ENCODE measurements at regions not wholly inside any gene's neighbourhood (a gene's known extent, or its start where the extent isn't known, plus 50 kb on each side); places are given as distances from the start of the nearest gene placed in this dataset.
"Not testable (repeated sequence)": the region's sequence is repeated elsewhere in the genome, so short reads cannot be mapped to it uniquely, and the experiment has no call there.

GRCh38 chr16:60763869-60764268, 1272.4 kb downstream of the CDH8 start:
- no peak for DNase-seq

GRCh38 chr16:60755907-60756306, 1280.3 kb downstream of the CDH8 start:
- DNase-seq, result no peak

GRCh38 chr16:60748366-60748765, 1287.9 kb downstream of the CDH8 start:
- no peak for DNase-seq

- DNase-seq, result no peak
Observed at GRCh38 chr16:60744198-60744597, 1292.0 kb downstream of the CDH8 start.

GRCh38 chr16:60741810-60742209, 1294.4 kb downstream of the CDH8 start:
- no peak for DNase-seq

- no peak for DNase-seq
Observed at GRCh38 chr16:60739737-60740683, 1296.2 kb downstream of the CDH8 start.

- no peak for DNase-seq
Observed at GRCh38 chr16:60731329-60732050, 1304.7 kb downstream of the CDH8 start.

- no peak for DNase-seq
Observed at GRCh38 chr16:60729051-60729450, 1307.2 kb downstream of the CDH8 start.

- DNase-seq, result no peak
Observed at GRCh38 chr16:60727851-60728250, 1308.4 kb downstream of the CDH8 start.

GRCh38 chr16:60720060-60720459, 1316.2 kb downstream of the CDH8 start:
- DNase-seq, result no peak

- DNase-seq, result no peak
Observed at GRCh38 chr16:60717808-60718207, 1318.4 kb downstream of the CDH8 start.

- DNase-seq, result no peak
Observed at GRCh38 chr16:60712144-60712543, 1324.1 kb downstream of the CDH8 start.

GRCh38 chr16:60704726-60705125, 1331.5 kb downstream of the CDH8 start:
- no peak for DNase-seq

- DNase-seq, result no peak
Observed at GRCh38 chr16:60703096-60703495, 1333.1 kb downstream of the CDH8 start.

GRCh38 chr16:60686824-60687223, 1349.4 kb downstream of the CDH8 start:
- no peak for DNase-seq

- DNase-seq, result no peak
Observed at GRCh38 chr16:60684002-60684401, 1352.2 kb downstream of the CDH8 start.

- no peak for DNase-seq
Observed at GRCh38 chr16:60682219-60682618, 1354.0 kb downstream of the CDH8 start.

GRCh38 chr16:60681043-60681442, 1355.2 kb downstream of the CDH8 start:
- no peak for DNase-seq

GRCh38 chr16:60675022-60675421, 1361.2 kb downstream of the CDH8 start:
- DNase-seq, result no peak

GRCh38 chr16:60674241-60674640, 1362.0 kb downstream of the CDH8 start:
- no peak for DNase-seq

- no peak for DNase-seq
Observed at GRCh38 chr16:60655514-60656153, 1380.6 kb downstream of the CDH8 start.

- no peak for DNase-seq
Observed at GRCh38 chr16:60651346-60651745, 1384.9 kb downstream of the CDH8 start.

GRCh38 chr16:60648290-60648689, 1387.9 kb downstream of the CDH8 start:
- DNase-seq, result no peak

GRCh38 chr16:60647388-60647787, 1388.8 kb downstream of the CDH8 start:
- not testable (repeated sequence) for DNase-seq
